ENCODE measurements at regions not wholly inside any gene's neighbourhood (a gene's known extent, or its start where the extent isn't known, plus 50 kb on each side); places are given as distances from the start of the nearest gene placed in this dataset.
A peak's percentile ranks its signal among the peaks of the same experiment; 100 is the strongest.
"Not testable (repeated sequence)": the region's sequence is repeated elsewhere in the genome, so short reads cannot be mapped to it uniquely, and the experiment has no call there.

DNA sequence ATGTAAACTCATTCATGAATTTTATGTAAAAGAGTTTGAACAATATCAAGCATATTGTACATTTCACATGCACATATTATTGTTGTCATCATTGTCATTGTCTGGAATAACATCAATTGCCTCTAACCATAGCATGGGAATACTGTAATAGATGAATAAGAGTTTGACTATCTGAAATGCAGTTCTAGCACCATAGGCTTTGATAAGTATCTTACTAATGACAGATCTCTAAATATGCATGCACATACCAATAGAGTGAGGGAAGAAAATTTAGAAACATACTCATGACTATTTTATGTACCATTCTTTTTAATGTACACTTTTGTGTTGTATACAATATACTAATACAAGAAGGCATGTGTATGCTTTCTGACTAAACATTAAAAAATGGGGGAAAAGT, 161.6 kb upstream of the SPRY1 start:
- H3K36me3 Mint-ChIP-seq: peaks cover 16% of the 10 kb centered on the region
- no peak overlapping the region for H3K27ac Mint-ChIP-seq
- no peak for DNase-seq (ENCODE audit: low spot score in 2 of 2, unreplicated experiment in 2 of 2)
- H3K4me1 Mint-ChIP-seq: peaks cover 24% of the 10 kb centered on the region
- no peaks in the 10 kb centered on the region for H3K27me3 Mint-ChIP-seq (ENCODE audit: low read depth)
- peaks cover 8% of the 10 kb centered on the region for H3K9me3 Mint-ChIP-seq
- H3K4me3 Mint-ChIP-seq: no peak overlapping the region
- no peak for TF ChIP-seq CTCF (IDR thresholded peaks at IDR 0.05; ENCODE audit: unreplicated experiment)

GRCh38 chr4:123235431-123235830, 161.2 kb upstream of the SPRY1 start:
- Mint-ChIP-seq H3K27me3 (ENCODE audit: low read depth) (no peaks in the 10 kb centered on the region), H3K36me3 (peaks cover 14% of the 10 kb centered on the region), H3K4me1 (peaks cover 24% of the 10 kb centered on the region), H3K27ac (no peak overlapping the region), H3K9me3 (peaks cover 11% of the 10 kb centered on the region), H3K4me3 (no peak overlapping the region)
- no peak for DNase-seq (ENCODE audit: low spot score in 2 of 2, unreplicated experiment in 2 of 2)
- TF ChIP-seq CTCF (IDR thresholded peaks at IDR 0.05; ENCODE audit: unreplicated experiment): no peak

- no peak for TF ChIP-seq CTCF (IDR thresholded peaks at IDR 0.05; ENCODE audit: unreplicated experiment)
Measured at GRCh38 chr4:123236606-123237005, 160.0 kb upstream of the SPRY1 start.

DNA sequence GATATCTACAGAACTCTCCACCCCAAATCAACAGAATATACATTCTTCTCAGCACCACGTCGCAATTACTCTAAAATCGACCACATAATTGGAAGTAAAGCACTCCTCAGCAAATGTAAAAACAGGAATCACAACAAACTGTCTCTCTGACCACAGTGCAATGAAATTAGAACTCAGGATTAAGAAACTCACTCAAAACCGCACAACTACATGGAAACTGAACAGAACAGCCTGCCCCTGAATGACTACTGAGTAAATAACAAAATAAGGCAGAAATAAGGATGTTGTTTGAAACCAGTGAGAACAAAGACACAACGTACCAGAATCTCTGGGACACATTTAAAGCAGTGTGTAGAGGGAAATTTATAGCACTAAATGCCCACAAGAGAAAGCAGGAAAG, 156.3 kb upstream of the SPRY1 start:
- DNase-seq (ENCODE audit: low spot score in 2 of 2, unreplicated experiment in 2 of 2); H3K27ac Mint-ChIP-seq; H3K27me3 Mint-ChIP-seq (ENCODE audit: low read depth); H3K4me3 Mint-ChIP-seq: not testable (repeated sequence)
- peaks cover 27% of the 10 kb centered on the region for H3K9me3 Mint-ChIP-seq
- H3K4me1 Mint-ChIP-seq: peaks cover 16% of the 10 kb centered on the region
- peaks cover 19% of the 10 kb centered on the region for H3K36me3 Mint-ChIP-seq

More at GRCh38 chr4:123236606-123237005, 160.0 kb upstream of the SPRY1 start:
- Mint-ChIP-seq H3K27me3 (ENCODE audit: low read depth) (no peaks in the 10 kb centered on the region), H3K36me3 (peaks cover 13% of the 10 kb centered on the region), H3K4me3 (no peak overlapping the region), H3K4me1 (peaks cover 24% of the 10 kb centered on the region), H3K9me3 (peaks cover 18% of the 10 kb centered on the region), H3K27ac (peak overlapping the region; percentile 6)
- no peak for DNase-seq (ENCODE audit: low spot score in 2 of 2, unreplicated experiment in 2 of 2)

GRCh38 chr4:123243220-123243619, 153.4 kb upstream of the SPRY1 start:
- not testable (repeated sequence) for DNase-seq (ENCODE audit: low spot score in 2 of 2, unreplicated experiment in 2 of 2); H3K4me3 Mint-ChIP-seq; H3K27ac Mint-ChIP-seq; H3K27me3 Mint-ChIP-seq (ENCODE audit: low read depth)
- Mint-ChIP-seq H3K9me3 (peaks cover 27% of the 10 kb centered on the region), H3K4me1 (peaks cover 30% of the 10 kb centered on the region), H3K36me3 (peaks cover 19% of the 10 kb centered on the region)

- Mint-ChIP-seq H3K4me3 (no peak overlapping the region), H3K27ac (peak overlapping the region; percentile 12), H3K9me3 (peaks cover 22% of the 10 kb centered on the region)
Measured at GRCh38 chr4:123244137-123244536, 152.5 kb upstream of the SPRY1 start.

More at GRCh38 chr4:123244137-123244536, 152.5 kb upstream of the SPRY1 start:
- Mint-ChIP-seq H3K4me1 (peaks cover 39% of the 10 kb centered on the region), H3K27me3 (ENCODE audit: low read depth) (no peaks in the 10 kb centered on the region), H3K36me3 (peaks cover 11% of the 10 kb centered on the region)
- no peak for DNase-seq (ENCODE audit: low spot score in 2 of 2, unreplicated experiment in 2 of 2)
- TF ChIP-seq CTCF (IDR thresholded peaks at IDR 0.05; ENCODE audit: unreplicated experiment): no peak

Measured in mesothelial cell of epicardium (in vitro differentiated cells).